ENCODE measurements at regions not wholly inside any gene's neighbourhood (a gene's known extent, or its start where the extent isn't known, plus 50 kb on each side); places are given as distances from the start of the nearest gene placed in this dataset.

GRCh38 chr7:19575909-19576557 is 132.8 kb downstream of the POLR1F start:
- no peak for TF ChIP-seq CTCF (IDR thresholded peaks at IDR 0.05)
- TF ChIP-seq POLR2A (IDR thresholded peaks at IDR 0.05), result no peak
